NCI-H1694 treated with DMSO at 0.1 percent for 48 hours (cell line): ENCODE measurements at regions not wholly inside any gene's neighbourhood (a gene's known extent, or its start where the extent isn't known, plus 50 kb on each side); places are given as distances from the start of the nearest gene placed in this dataset.
"Not testable (repeated sequence)": the region's sequence is repeated elsewhere in the genome, so short reads cannot be mapped to it uniquely, and the experiment has no call there.

Experiments used
- DNase-seq: peaks from one replicate; lab custom pipeline; 2025; lab: John Stamatoyannopoulos, UW

DNA sequence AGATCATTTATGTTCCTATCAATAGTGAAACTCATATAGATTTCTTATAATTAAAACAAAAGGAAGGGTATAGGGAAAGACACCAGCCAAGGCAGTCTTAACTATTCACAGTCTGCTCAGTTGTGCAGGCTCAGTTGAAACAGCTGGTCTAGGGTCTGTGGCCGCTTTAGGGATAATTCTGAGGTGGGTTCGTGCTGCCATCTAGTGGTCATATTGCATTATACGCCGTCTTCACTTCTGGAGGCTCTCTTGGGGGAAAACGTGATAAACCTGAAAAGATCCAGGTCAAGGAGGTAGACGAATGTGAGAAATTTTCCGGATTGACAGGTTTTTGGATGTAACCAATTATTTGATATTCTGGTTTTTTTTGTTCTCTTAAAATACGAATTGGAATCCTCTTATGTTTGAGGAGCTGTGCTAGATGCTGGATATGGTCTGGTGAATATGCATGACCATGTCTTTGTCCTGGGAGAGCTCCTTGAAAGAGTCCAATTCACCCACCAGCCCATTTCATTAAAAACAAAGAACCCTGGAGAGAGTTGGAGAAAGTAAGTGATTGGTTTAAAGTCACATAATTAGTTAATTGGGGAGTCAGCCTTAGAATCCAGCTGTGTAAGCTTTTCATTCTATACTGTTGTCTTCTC, 492.4 kb downstream of the PLCL1 start:
- peak; percentile 60 for DNase-seq

DNA sequence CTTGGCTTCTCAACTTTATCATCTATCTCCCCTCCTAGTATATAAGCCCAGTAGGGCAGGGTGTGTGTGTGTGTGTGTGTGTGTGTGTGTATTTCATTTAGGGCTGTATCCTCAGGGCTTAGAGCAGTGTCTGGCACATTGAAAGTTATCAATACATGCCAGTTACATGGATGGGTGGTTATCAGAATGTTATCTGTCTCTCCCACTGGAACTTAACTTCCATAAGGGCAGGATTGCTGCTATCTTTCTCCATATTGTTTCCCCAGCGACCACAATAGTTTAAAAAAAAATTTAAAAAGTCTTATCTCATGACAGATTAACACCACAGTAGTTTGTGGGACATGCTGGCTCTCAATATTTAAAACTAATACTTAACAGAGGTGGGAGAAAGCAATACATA, 488.9 kb downstream of the PLCL1 start:
- no peak for DNase-seq

DNA sequence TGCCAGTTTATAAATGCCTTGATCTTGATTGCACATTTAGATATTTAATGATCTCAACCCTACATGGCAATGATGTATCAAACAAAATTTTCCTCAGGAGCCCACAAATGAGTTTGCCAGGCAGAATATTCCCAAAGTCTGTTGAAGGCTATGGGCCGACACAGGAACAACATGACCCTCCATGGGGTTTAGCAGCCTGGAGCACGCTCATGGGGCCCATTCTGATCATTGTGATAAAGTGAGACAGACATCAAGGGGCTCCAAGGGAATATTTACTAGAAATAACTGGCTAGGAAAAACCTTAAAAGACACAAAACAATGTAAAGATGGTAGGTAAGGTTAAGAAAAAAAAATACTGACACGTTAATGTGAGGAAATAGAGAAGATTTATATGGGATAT, 485.4 kb downstream of the PLCL1 start:
- DNase-seq = no peak

DNA sequence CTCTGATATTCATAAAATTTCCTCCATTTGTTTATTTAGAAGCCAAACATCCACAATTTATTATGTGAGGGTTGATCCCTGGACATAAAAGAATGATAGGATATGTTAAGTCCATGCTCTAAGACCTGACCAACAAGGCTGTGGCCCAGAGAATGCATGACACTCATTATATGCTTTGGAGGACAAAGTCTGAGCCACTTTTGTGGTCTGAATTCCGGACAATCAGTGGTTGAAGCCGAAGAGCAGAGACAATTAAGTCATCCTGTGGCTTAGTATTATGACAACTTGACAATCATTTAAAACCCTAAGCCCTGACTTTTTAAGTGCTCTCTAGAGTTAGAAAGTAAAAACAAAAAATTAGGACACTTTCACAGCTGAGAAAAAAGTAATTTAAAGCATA, 483.3 kb downstream of the PLCL1 start:
- DNase-seq = no peak

DNA sequence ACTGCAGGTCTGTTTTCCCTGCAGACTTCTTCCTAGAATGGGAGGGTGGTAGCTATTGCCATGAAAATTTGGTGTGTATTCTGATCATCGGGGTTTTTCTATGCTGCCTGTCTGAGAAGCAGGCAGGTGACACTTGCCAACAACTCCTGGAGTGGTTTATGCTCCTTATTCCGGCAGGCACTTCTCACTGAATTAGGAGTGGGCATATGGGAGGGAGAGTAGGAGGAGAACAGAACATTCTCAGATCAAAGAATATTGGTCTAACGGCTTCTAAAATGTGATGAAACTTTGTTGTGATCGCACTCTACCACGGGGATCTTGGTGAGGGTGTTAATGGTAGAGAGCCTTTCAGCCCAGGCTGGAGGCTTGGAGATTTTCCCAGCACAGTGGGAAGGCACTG, 480.8 kb downstream of the PLCL1 start:
- DNase-seq = no peak

DNA sequence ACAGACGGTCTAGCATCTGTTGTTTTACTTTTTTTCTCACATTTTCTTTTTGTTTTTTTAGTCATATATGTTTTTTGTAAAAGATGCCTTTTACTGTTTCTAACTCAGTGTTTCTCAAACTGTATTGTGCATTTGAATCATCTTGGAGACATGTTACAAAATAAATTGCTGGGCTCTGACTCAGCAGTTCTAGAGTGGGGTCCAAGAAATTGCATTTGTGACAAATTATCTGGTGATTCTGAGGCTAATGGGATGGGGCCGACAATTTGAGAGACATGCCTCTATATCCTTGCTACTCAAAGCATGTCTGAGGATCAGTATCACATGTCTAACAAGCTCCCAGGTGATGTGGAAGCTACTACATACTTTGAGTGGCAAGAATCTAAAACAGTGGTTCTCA, 478.8 kb downstream of the PLCL1 start:
- no peak for DNase-seq

DNA sequence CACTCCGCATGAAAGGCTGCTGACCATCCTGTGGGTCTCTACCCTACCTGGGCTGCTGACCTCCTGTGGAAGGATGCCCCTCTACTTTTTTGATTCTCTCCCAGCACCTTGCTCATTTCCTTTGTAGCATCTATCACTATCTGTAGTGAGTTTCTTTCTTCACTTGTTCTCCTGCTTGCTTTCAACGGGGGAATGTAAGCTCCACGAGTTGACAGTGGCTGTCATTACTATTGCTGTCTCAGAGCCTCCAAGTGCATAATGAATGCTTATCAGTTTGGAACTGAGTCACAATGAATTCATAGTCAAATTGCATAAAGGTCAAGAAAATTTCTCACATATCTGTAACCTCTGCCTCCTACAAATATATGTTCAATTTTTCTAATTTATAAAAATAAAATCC, 477.7 kb downstream of the PLCL1 start:
- DNase-seq = no peak

DNA sequence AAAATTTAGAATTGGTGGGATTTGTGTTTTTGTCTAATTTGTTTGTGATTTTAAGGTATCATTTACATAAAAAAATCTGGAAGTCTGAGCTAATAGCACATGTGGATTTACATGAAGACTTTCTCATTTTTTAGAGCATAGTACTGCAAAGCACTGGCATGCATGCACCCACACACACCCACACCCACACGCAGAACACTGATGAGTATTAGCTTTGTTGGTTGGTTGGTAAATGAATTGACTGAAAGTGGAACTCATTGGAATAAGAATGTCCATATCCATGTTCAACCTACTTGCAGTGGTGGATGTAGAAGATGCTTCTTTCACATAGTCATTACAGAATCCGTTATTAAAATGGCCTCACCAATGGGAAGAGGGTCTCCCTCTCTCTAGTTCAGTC, 475.8 kb downstream of the PLCL1 start:
- no peak for DNase-seq

DNA sequence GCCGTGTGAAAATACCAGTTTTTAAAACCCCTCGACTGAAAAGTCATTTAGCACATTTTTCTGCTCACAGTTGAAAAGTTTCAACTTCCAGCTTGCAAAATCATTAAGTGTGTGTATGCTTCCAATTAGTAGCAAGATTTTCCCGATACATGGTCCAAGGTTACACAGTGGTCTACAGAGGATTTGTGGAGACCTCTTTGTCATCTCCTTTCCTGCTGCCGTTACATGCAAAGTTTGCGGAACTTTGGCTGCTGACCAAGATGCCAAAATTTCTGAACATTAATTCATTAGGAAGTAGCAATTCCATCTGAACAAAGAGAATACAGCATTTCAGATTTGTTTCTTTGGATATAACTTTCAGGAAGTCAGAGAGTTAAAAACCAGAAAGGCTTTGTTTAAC, 474.6 kb downstream of the PLCL1 start:
- DNase-seq = no peak

DNA sequence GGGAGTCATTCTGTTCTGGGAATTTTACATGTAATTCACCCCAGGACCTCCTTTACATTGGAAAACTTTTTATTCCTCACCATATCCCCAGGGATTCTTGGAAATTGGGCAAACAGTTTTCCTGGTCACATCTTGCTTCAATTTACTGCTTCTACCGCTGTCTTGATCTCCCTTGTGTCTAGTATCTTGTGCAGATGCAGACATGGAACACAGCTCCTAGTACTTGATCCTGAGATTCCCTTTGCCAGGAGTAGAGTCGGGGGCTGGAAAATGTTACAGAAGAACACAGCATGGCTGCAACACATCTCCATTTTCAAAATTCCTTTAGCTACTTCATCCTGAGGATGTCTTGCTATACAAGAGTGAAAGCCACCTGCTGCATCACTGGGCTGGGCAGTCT, 472.8 kb downstream of the PLCL1 start:
- no peak for DNase-seq

DNA sequence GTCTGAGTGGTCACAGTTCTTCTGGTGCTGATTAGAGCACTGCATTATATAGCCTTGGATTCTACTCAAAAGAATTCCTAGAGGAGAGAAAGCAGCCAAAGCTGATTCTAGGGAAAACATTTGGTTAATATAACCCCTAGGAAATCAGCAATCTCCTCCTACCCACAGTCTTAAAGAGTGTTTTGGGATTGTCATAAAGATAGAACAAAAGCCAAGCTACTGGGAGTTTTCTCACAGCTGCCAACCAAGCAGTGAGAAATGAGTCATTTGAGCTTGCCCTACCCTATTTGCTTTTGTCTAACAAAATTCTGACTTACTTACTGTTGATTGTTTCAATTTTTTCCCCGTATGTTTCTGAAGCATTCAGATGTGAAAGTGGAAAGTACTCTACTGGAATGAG, 469.3 kb downstream of the PLCL1 start:
- no peak for DNase-seq

DNA sequence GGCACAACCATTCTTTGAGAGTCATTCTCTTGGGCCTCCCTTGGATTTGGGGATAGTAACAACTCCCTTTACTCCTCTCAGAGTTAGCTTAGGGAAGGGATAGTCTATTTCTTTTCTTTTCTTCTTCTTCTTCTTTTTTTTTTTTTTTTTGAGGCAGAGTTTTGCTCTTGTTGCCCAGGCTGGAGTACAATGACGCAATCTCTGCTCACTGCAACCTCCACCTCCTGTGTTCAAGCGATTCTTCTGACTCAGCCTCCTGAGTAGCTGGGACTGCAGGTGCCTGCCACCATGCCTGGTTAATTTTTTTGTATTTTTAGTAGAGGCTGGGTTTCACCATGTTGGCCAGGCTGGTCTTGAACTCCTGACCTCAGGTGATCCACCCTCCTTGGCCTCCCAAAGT, 465.8 kb downstream of the PLCL1 start:
- DNase-seq = not testable (repeated sequence)

DNA sequence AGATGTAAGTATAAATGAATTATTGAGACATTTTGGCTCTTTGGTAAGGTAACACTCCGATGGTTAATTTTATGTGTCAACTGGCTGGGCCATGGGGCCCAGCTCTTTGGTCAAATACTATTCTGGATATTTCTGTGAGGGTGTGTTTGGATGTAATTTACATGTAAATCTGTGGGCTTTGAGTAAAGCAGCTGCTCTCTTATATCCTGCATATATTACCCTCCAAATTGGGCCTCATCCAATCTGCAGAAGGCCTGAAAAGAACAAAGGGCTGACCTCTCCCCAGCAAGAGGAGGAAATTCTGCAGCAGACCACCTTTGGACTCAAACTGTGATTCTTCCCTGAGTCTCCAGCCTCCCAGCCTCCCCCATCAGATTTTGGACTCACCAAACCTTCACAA, 464.1 kb downstream of the PLCL1 start:
- no peak for DNase-seq

DNA sequence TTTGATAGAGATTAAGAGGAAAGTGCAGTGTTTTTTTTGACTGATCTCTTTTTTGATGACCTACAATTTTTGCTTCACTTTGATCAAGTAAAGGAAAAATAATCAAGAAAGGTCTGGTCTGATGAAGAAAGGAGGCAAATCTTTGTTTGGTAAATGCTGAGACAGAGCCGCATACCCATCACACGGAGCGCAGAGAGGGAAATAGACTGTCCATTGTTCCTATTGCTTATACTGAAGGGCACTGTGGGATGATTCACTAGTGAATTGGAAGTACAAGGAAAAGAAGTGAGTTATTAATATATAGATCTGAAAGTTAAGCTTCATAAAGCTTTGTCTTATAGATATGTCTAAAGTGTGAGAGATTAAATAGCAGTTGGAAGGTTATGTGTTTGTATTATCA, 455.1 kb downstream of the PLCL1 start:
- no peak for DNase-seq

DNA sequence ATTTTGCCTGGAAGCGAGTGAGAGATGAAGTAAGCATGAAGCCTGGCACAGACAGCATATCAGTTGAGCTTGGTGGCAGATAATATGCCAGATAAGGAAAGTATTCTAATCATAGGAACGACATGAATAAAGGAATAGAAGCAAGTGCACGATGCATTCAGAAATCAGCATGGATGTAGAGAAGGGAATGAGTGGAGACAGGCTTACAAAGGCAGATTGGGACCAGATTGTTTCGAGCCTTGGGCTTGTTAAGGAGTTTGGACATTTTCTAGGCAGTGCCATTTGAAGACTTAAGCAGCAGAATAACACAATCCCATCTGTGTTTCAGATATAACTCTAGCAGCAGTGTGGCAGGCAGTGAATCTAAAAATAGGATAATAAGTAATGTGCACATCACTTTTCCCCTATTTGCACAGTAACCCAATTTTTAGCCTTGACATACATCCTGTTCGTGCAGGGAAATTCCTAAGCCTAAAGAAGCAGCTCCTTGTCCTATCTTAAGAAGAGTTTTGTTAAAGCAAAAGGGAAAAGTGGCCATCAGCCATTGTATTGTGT, 450.2 kb downstream of the PLCL1 start:
- no peak for DNase-seq

DNA sequence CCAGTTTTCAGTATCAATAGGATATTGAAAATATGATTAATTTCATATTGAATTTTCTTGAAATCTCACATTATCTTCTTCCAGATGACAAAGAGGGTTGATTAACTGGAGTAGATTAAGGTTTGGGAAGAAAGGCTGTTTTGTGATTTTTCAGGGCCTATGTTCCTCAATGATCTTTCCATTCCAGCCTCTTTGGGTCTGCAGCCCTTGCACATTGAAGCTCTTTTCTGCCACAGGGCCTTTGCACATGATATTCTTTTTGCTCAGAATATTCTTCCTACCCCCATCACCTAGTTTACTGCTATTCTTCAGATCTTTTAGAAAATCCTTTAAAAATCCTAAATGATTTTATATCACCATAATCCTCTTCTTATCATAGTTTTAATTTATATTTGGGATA, 449.6 kb downstream of the PLCL1 start:
- DNase-seq = no peak

DNA sequence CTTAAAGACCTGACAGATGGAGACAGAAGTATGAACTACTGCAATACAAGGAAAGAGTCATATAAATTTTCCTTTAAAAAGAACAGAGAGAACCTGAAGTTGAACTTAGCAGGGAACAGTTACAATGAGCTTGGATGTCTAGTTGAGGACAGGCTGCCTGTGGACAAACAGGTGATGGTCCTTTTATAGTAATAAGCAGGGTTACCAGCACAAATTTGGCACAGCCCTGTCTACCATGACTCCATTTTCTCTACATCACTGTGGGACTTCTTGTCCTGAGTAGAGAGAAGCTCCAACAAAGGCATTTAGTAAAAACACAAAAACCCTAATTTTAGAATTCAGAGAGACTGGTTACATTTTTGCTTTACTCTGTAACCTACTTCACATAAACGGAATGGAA, 448.1 kb downstream of the PLCL1 start:
- no peak for DNase-seq

DNA sequence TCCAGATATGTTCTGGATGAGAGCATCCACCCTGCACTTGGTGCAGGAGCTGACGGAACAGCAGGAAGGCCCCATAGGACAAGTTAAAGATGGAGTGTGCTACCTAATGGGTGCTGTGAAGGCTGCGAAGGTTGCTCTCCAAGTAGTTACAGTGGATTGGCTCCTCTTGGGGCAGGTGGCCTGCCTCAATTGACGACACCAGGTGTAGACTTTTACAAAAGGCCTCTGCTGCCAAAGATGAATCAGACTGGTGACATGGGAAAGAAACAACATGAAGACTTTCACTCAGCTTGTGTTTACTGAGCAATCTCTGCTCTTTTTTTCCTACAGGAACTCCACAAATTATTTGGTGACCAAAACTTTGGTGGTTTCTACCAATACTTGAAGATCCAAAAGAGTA, 437.7 kb downstream of the PLCL1 start:
- DNase-seq = no peak

DNA sequence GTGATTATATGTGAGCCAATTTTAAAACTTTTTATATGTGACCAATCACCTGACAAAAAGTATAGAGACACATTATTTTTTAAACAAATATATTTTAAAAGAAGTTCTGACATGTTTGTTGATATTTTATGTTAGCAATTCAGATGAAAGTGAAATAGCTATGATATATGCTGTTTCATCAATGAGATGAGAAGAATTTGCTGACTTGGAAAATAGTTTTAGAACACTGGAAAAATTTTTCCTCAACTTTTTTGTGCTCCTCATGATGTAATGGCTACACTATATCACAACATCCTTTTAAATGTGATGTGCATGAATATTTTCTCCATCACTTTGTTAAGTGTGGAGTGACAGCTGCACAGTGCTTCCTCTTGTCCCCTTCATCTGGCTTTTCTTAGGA, 434.0 kb downstream of the PLCL1 start:
- DNase-seq = no peak

DNA sequence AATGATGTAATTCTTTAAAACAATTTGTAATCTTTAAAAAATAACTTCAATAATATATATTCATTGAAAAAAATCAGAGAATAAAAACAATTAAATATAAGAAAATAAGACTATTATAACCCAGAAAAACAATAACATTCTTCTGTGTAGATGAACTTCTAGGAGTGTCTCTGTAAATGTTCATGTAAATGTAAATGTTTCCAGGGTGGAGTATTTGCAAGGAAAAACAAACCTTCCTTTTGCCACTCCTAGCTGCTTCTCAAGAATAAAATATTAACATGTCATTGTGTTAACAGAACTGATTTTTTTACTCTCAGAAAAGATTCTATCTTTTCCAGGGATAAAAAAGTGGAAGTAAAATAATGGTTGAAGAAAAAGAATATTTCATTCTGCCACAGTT, 431.9 kb downstream of the PLCL1 start:
- no peak for DNase-seq

DNA sequence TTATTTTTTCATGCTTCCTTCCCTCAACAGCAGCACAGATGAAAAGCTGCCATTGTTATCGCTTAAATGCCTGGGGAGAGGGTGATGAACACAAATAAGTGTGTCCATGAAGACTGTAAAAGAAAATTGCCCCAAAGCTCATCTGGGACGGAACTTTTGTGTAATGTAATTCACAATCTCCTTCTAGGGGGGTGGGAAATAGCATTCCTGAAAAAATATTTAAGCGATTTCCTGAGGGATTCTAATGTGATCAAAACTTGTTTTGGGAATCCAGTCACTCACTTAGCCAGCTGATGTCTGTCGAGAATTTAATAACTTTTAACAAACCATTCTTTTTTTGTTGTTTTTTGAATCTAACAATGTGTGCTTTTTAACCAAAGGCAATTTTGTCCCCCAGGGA, 427.9 kb downstream of the PLCL1 start:
- DNase-seq = no peak

DNA sequence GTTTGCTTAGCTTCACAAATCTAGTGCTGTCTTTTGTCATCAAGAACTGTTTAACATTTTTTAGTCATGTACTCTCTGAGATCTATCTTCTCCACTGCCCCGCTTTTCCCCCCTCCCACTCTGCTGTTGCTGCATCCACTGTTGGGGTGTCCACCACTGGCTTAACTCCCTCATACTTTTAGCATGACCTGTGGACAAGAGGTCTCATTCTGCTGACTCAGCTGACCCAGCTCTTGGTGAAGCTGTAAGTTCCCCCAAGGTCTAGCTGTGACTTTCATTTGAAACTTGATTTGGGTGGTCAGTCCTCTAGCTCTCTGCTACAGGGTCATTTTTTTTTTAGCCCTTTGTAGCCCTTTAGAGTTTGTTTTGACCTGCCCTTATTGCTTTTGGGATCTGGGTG, 427.2 kb downstream of the PLCL1 start:
- no peak for DNase-seq

DNA sequence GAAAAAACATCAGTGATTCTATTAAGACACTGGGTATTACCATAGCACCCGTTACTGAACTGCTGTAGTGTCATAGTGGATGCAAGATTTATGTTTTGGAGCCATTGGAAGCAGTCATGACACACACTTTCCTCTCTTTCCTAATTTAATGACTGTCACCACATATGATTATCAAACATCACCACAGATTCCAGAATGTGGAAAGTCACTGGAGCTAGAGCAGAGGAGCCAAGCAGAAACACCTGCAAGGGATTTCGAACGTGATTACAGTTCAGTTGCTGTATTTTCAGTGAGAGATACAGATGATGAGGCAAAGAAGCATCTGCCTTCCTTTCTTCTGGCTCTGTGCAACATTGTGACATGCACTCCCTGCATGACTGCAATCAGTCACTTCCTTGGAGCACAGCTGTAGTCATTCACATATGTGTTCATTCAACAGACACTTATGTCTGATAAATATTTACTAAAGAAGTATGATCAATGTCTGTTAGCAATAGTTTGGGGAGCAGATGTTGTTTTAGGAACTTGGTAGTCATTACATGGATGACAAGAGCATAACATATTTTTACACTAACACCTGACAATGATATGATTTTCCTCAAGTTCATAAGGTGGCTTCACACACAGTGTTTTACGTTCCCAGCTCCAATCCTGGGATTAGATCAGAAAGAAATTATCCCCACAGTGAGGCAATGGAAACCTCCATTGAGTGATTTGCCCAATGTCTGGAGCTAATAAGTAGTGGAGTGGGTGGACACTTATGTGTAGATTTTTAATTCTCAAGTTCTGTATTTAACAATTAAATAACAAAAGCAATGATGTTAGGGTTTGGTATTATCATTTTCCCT, 416.6 kb downstream of the PLCL1 start:
- no peak for DNase-seq

DNA sequence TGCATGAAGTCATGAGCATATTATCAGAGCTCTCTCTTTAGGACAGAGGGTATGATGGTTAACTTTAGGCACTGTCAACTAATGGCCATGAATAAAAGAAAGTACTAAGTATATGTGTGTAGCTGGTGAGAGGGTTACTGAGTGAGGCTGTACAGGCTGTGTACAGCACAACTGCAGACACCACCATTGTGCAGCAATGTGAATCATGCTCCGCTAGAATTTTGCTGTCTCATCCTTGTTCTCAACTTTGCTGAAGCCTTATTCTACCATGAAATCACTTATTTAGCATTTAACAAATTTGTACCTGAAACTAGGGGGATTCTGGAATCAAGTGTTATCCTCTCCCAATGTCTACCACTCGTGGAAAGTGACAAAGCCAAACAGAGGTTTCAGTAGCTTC, 414.9 kb downstream of the PLCL1 start:
- DNase-seq = no peak
